Activated CD8-positive, alpha-beta T cell treated with anti-CD3 and anti-CD28 coated beads for 36 hours (primary cell): ENCODE measurements at regions not wholly inside any gene's neighbourhood (a gene's known extent, or its start where the extent isn't known, plus 50 kb on each side); places are given as distances from the start of the nearest gene placed in this dataset.
"Not testable (repeated sequence)": the region's sequence is repeated elsewhere in the genome, so short reads cannot be mapped to it uniquely, and the experiment has no call there.

Source experiments
- ATAC-seq: fragments of 200-7000 bp; cut with Tn5 transposase; one replicate; pipeline ENCODE4 v1.10.0; 2021; ENCODE audit warnings: mild to moderate bottlenecking, moderate library complexity
- CTCF ChIA-PET: fragments of 350-600 bp; sonication (Branson Sonifier 250); formaldehyde crosslinking; loops from one replicate; lab custom pipeline; 2021; ENCODE audit warnings: antibody characterized with exemption; lab: Charles Lee
- POLR2A ChIA-PET: fragments of 350-600 bp; sonication (Branson Sonifier 250); formaldehyde crosslinking; loops from one replicate; lab custom pipeline; 2021; ENCODE audit warnings: antibody characterized with exemption; lab: Charles Lee
- DNase-seq: peaks from one replicate; pipeline ENCODE4 v3.0.0-alpha.2; 2020
- H3K27ac Mint-ChIP-seq: one replicate; pipeline ENCODE4 v1.8.0; 2021; ENCODE audit warnings: mild to moderate bottlenecking, mixed read lengths
- H3K27me3 Mint-ChIP-seq: one replicate; pipeline ENCODE4 v1.8.0; 2021; ENCODE audit warnings: mixed read lengths
- H3K36me3 Mint-ChIP-seq: one replicate; pipeline ENCODE4 v1.8.0; 2021; ENCODE audit warnings: low read depth, mixed read lengths
- H3K4me1 Mint-ChIP-seq: one replicate; pipeline ENCODE4 v1.8.0; 2021; ENCODE audit warnings: low read depth, mixed read lengths
- H3K4me3 Mint-ChIP-seq: one replicate; pipeline ENCODE4 v1.8.0; 2021; ENCODE audit warnings: mild to moderate bottlenecking, moderate library complexity, mixed read lengths
- H3K9me3 Mint-ChIP-seq: one replicate; pipeline ENCODE4 v1.8.0; 2021; ENCODE audit warnings: mixed read lengths
- CTCF ChIP-seq: fragments of 200-600 bp; IDR thresholded peaks from one replicate; pipeline ENCODE4 v1.8.0; 2022; ENCODE audit warnings: antibody characterized with exemption, mild to moderate bottlenecking
- intact Hi-C: fragments of 100-400 bp; cut with micrococcal nuclease; formaldehyde crosslinking; loops from one replicate; pipeline ENCODE4 v1.10.0; 2022

GRCh38 chr10:38209332-38209731 lies 115.2 kb downstream of the ZNF37A start:
- no peak for TF ChIP-seq CTCF
- ATAC-seq (no peak), DNase-seq (no peak)
- Mint-ChIP-seq H3K27me3 (no peaks in the 10 kb centered on the region), H3K27ac (no peak overlapping the region), H3K4me3 (no peak overlapping the region), H3K36me3 (no peaks in the 10 kb centered on the region), H3K9me3 (peaks cover 1% of the 10 kb centered on the region), H3K4me1 (no peaks in the 10 kb centered on the region)
- intact Hi-C loops, result no loop called here
- ChIA-PET CTCF (no interaction called here), POLR2A (no interaction called here)

- H3K27ac Mint-ChIP-seq, POLR2A ChIA-PET, H3K36me3 Mint-ChIP-seq, intact Hi-C loops, DNase-seq, H3K27me3 Mint-ChIP-seq, H3K4me1 Mint-ChIP-seq, H3K9me3 Mint-ChIP-seq, CTCF ChIA-PET, ATAC-seq, H3K4me3 Mint-ChIP-seq: not testable (repeated sequence)
Observed at GRCh38 chr10:38209748-38210147, 115.6 kb downstream of the ZNF37A start.

- Mint-ChIP-seq H3K27me3 (no peaks in the 10 kb centered on the region), H3K36me3 (no peaks in the 10 kb centered on the region), H3K27ac (no peak overlapping the region), H3K4me3 (no peak overlapping the region), H3K4me1 (no peaks in the 10 kb centered on the region), H3K9me3 (no peaks in the 10 kb centered on the region)
- intact Hi-C loops, result no loop called here
- DNase-seq (no peak), ATAC-seq (no peak)
- no peak for TF ChIP-seq CTCF
- ChIA-PET POLR2A (no interaction called here), CTCF (no interaction called here)
Observed at GRCh38 chr10:38212460-38212859, 118.3 kb downstream of the ZNF37A start.

GRCh38 chr10:38226385-38226784 lies 132.2 kb downstream of the ZNF37A start:
- no peak for ATAC-seq
- TF ChIP-seq CTCF, result no peak
- ChIA-PET CTCF (no interaction called here), POLR2A (no interaction called here)
- H3K9me3 Mint-ChIP-seq, result peaks cover 12% of the 10 kb centered on the region
- no peaks in the 10 kb centered on the region for H3K27me3 Mint-ChIP-seq
- no peak overlapping the region for H3K4me3 Mint-ChIP-seq
- intact Hi-C loops, result no loop called here
- no peak overlapping the region for H3K27ac Mint-ChIP-seq
- DNase-seq, result no peak
- H3K4me1 Mint-ChIP-seq, result no peaks in the 10 kb centered on the region
- H3K36me3 Mint-ChIP-seq, result no peaks in the 10 kb centered on the region

- intact Hi-C loops, result no loop called here
- H3K36me3 Mint-ChIP-seq, result no peaks in the 10 kb centered on the region
- CTCF ChIA-PET, result no interaction called here
- H3K27me3 Mint-ChIP-seq, result no peaks in the 10 kb centered on the region
- TF ChIP-seq CTCF, result no peak
- DNase-seq (no peak), ATAC-seq (no peak)
- no peak overlapping the region for H3K4me3 Mint-ChIP-seq
- H3K27ac Mint-ChIP-seq, result no peak overlapping the region
- POLR2A ChIA-PET, result no interaction called here
- peaks cover 12% of the 10 kb centered on the region for H3K9me3 Mint-ChIP-seq
- H3K4me1 Mint-ChIP-seq, result no peaks in the 10 kb centered on the region
Observed at GRCh38 chr10:38228394-38228793, 134.3 kb downstream of the ZNF37A start.

- DNase-seq, H3K4me1 Mint-ChIP-seq, H3K27me3 Mint-ChIP-seq, H3K36me3 Mint-ChIP-seq, CTCF ChIA-PET, intact Hi-C loops, H3K4me3 Mint-ChIP-seq, H3K27ac Mint-ChIP-seq, ATAC-seq, POLR2A ChIA-PET: not testable (repeated sequence)
- H3K9me3 Mint-ChIP-seq, result peaks cover 14% of the 10 kb centered on the region
Observed at GRCh38 chr10:38238479-38238878, 144.3 kb downstream of the ZNF37A start.

GRCh38 chr10:38242061-38242649 lies 148.0 kb downstream of the ZNF37A start:
- peaks cover 18% of the 10 kb centered on the region for H3K9me3 Mint-ChIP-seq
- POLR2A ChIA-PET, result interaction anchor here (0.6 kb wide), 1 partner anchor 9 kb away, joined by 3 read pairs; no protein-coding TSS in a partner anchor
- H3K36me3 Mint-ChIP-seq, intact Hi-C loops, ATAC-seq, H3K4me3 Mint-ChIP-seq, H3K4me1 Mint-ChIP-seq, H3K27me3 Mint-ChIP-seq, DNase-seq, H3K27ac Mint-ChIP-seq, CTCF ChIA-PET: not testable (repeated sequence)

GRCh38 chr10:38248113-38248512 lies 154.0 kb downstream of the ZNF37A start:
- POLR2A ChIA-PET, H3K36me3 Mint-ChIP-seq, DNase-seq, CTCF ChIA-PET, ATAC-seq, intact Hi-C loops, H3K4me1 Mint-ChIP-seq, H3K4me3 Mint-ChIP-seq, H3K27me3 Mint-ChIP-seq, H3K27ac Mint-ChIP-seq: not testable (repeated sequence)
- peaks cover 13% of the 10 kb centered on the region for H3K9me3 Mint-ChIP-seq

- DNase-seq, H3K36me3 Mint-ChIP-seq, H3K4me1 Mint-ChIP-seq, CTCF ChIA-PET, H3K27ac Mint-ChIP-seq, intact Hi-C loops, ATAC-seq, H3K4me3 Mint-ChIP-seq, POLR2A ChIA-PET, H3K27me3 Mint-ChIP-seq: not testable (repeated sequence)
- H3K9me3 Mint-ChIP-seq, result peaks cover 13% of the 10 kb centered on the region
Observed at GRCh38 chr10:38252551-38252950, 158.4 kb downstream of the ZNF37A start.
